GM23248 (cell line): ENCODE measurements at regions not wholly inside any gene's neighbourhood (a gene's known extent, or its start where the extent isn't known, plus 50 kb on each side); places are given as distances from the start of the nearest gene placed in this dataset.

Experiments used
- EZH2 ChIP-seq: fragments of 200-600 bp; sonication (generic); IDR thresholded peaks from 2 replicates; pipeline ENCODE4 v1.6.1; 2018; ENCODE audit warnings: antibody characterized with exemption, mild to moderate bottlenecking; ENCODE audit not compliant: insufficient read depth, poor library complexity, severe bottlenecking
- EZH2phosphoT487 ChIP-seq: fragments of 200-600 bp; sonication (generic); IDR thresholded peaks from 2 replicates; pipeline ENCODE4 v1.6.1; 2018; ENCODE audit warnings: antibody characterized with exemption, moderate library complexity, mild to moderate bottlenecking, low read depth; ENCODE audit not compliant: insufficient read depth

- TF ChIP-seq EZH2 (no peak), EZH2phosphoT487 (no peak)
Observed at GRCh38 chr10:114724716-114725106, 66.6 kb upstream of the ABLIM1 start.
